ENCODE measurements at regions not wholly inside any gene's neighbourhood (a gene's known extent, or its start where the extent isn't known, plus 50 kb on each side); places are given as distances from the start of the nearest gene placed in this dataset.
A peak's percentile ranks its signal among the peaks of the same experiment; 100 is the strongest.

GRCh38 chr4:25560605-25561004 is 95.0 kb upstream of the SLC34A2 start:
- no peak overlapping the region for H3K4me3 ChIP-seq (ENCODE audit: low read length)
- TF ChIP-seq CTCF (IDR thresholded peaks at IDR 0.05; ENCODE audit: insufficient read depth, low read depth, low read length, missing control alignments): no peak
- DNase-seq (ENCODE audit: low read depth): no peak

DNA sequence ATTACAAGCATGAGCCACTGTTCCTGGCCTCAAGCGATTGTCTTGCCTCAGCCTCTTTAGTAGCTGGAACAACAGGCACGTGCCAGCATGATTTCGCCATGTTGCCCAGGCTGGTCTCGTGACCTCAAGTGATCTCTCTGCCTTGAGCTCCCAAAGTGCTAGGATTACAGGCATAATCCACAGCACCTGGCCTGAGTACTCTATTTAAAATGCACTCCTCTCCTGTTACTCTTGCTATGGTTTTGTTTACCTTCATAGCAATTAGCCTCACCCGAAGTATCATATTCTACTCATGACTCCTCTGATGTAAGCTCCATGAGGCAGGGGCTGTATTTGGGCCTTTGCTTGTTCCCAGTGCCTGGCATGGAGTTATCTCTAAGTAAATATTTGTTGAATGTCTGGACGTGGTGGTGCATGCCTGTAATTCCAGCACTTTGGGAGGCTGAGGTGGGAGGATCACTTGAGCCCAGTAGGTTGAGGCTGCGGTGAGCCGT is 92.5 kb upstream of the SLC34A2 start:
- no peak for TF ChIP-seq CTCF (IDR thresholded peaks at IDR 0.05; ENCODE audit: insufficient read depth, low read depth, low read length, missing control alignments)
- peak; percentile 40 for DNase-seq (ENCODE audit: low read depth)

GRCh38 chr4:25564836-25565235 is 90.8 kb upstream of the SLC34A2 start:
- TF ChIP-seq CTCF (IDR thresholded peaks at IDR 0.05; ENCODE audit: insufficient read depth, low read depth, low read length, missing control alignments): no peak
- DNase-seq (ENCODE audit: low read depth): no peak
- no peak overlapping the region for H3K4me3 ChIP-seq (ENCODE audit: low read length)

More for the DNA sequence above, 92.5 kb upstream of the SLC34A2 start:
- no peak overlapping the region for H3K4me3 ChIP-seq (ENCODE audit: low read length)

- no peak overlapping the region for H3K4me3 ChIP-seq (ENCODE audit: low read length)
- DNase-seq (ENCODE audit: low read depth): no peak
Measured at GRCh38 chr4:25567253-25567652, 88.4 kb upstream of the SLC34A2 start.

GRCh38 chr4:25569716-25570115 is 85.9 kb upstream of the SLC34A2 start:
- no peak for TF ChIP-seq CTCF (IDR thresholded peaks at IDR 0.05; ENCODE audit: insufficient read depth, low read depth, low read length, missing control alignments)
- no peak overlapping the region for H3K4me3 ChIP-seq (ENCODE audit: low read length)
- no peak for DNase-seq (ENCODE audit: low read depth)

More at GRCh38 chr4:25567253-25567652, 88.4 kb upstream of the SLC34A2 start:
- no peak for TF ChIP-seq CTCF (IDR thresholded peaks at IDR 0.05; ENCODE audit: insufficient read depth, low read depth, low read length, missing control alignments)

DNA sequence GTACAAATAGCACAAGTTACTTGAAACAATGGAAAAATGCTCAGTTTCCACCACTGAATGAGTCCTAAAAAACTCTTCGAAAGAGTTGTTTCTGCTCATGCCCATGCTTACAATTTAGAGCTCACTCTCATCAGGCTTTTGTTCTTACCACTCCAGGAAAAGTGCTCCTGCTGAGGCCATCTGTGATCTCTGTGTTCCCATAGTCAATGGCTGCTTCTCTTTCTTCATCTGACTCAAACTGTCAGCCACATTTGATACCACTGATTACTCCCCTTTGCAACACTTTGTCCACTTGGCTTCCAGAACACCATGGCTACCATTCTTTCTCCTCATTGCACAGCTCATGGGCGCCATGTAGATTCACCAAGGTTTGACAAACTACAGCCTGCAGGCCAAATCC is 80.0 kb upstream of the SLC34A2 start:
- H3K4me3 ChIP-seq (ENCODE audit: low read length): no peak overlapping the region
- no peak for TF ChIP-seq CTCF (IDR thresholded peaks at IDR 0.05; ENCODE audit: insufficient read depth, low read depth, low read length, missing control alignments)
- DNase-seq (ENCODE audit: low read depth): no peak

- no peak for DNase-seq (ENCODE audit: low read depth)
- TF ChIP-seq CTCF (IDR thresholded peaks at IDR 0.05; ENCODE audit: insufficient read depth, low read depth, low read length, missing control alignments): no peak
- H3K4me3 ChIP-seq (ENCODE audit: low read length): no peak overlapping the region
Measured at GRCh38 chr4:25578432-25578831, 77.2 kb upstream of the SLC34A2 start.
